IMR-90 (cell line): ENCODE measurements at regions not wholly inside any gene's neighbourhood (a gene's known extent, or its start where the extent isn't known, plus 50 kb on each side); places are given as distances from the start of the nearest gene placed in this dataset.

Experiments used
- ATAC-seq: fragments of 200-7000 bp; cut with Tn5 transposase; 2 replicates; pipeline ENCODE4 v1.9.1; 2020; ENCODE audit warnings: low read depth, mild to moderate bottlenecking, moderate library complexity
- BruUV-seq: library from RNA; stranded (reverse); fragments of 400-500 nt; replicated peaks from 2 replicates; lab custom pipeline; 2021; lab: Mats Ljungman, UMichigan
- CTCF ChIA-PET: fragments of 300-600 bp; formaldehyde crosslinking; extraction: SDS; loops from one replicate; lab custom pipeline; 2021; ENCODE audit warnings: antibody characterized with exemption; lab: Yijun Ruan, JAX
- POLR2A ChIA-PET: fragments of 300-600 bp; sonication (Branson Sonifier 250); formaldehyde crosslinking; loops from one replicate; lab custom pipeline; 2022; ENCODE audit warnings: antibody characterized with exemption; ENCODE audit not compliant: unreplicated experiment; lab: Charles Lee
- DNase-seq: peaks from one replicate; pipeline ENCODE4 v3.0.0; 2013
- H2AFZ ChIP-seq: replicated peaks from 2 replicates; pipeline ENCODE3; 2013; ENCODE audit warnings: low read length, mild to moderate bottlenecking; ENCODE audit not compliant: poor library complexity
- H2AK5ac ChIP-seq: 2 replicates; pipeline ENCODE4 v1.6.1; 2013; ENCODE audit warnings: low read depth, low read length, inconsistent platforms
- H2AK9ac ChIP-seq: replicated peaks from 2 replicates; pipeline ENCODE3; 2013; ENCODE audit warnings: mild to moderate bottlenecking, low read depth, low read length, moderate library complexity; ENCODE audit not compliant: poor library complexity
- H2BK120ac ChIP-seq: 2 replicates; pipeline ENCODE4 v1.6.1; 2013; ENCODE audit warnings: low read depth, low read length, inconsistent platforms
- H2BK15ac ChIP-seq: 3 replicates; pipeline ENCODE4 v1.6.1; 2013; ENCODE audit warnings: low read depth, low read length, inconsistent platforms
- H2BK20ac ChIP-seq: 2 replicates; pipeline ENCODE4 v1.6.1; 2013; ENCODE audit warnings: low read depth, mild to moderate bottlenecking, inconsistent platforms, low read length, moderate library complexity
- H2BK5ac ChIP-seq: 2 replicates; pipeline ENCODE4 v1.6.1; 2013; ENCODE audit warnings: mild to moderate bottlenecking, low read depth, low read length, inconsistent platforms; ENCODE audit not compliant: poor library complexity, severe bottlenecking
- H3K14ac ChIP-seq: replicated peaks from 2 replicates; pipeline ENCODE4 v1.6.1; 2013; ENCODE audit warnings: low read depth, low read length, inconsistent platforms
- H3K18ac ChIP-seq: 2 replicates; pipeline ENCODE4 v1.6.1; 2013; ENCODE audit warnings: low read depth, low read length, control low read depth
- H3K23ac ChIP-seq: 2 replicates; pipeline ENCODE4 v1.6.1; 2013; ENCODE audit warnings: low read depth, low read length, inconsistent platforms
- H3K27ac ChIP-seq: 2 replicates; pipeline ENCODE4 v1.5.1; 2013; ENCODE audit warnings: mild to moderate bottlenecking, control low read depth, low read length; ENCODE audit not compliant: insufficient read depth
- H3K27me3 ChIP-seq: 2 replicates; pipeline ENCODE4 v1.6.1; 2013; ENCODE audit warnings: low read length; ENCODE audit not compliant: control insufficient read depth, insufficient read depth
- H3K36me3 ChIP-seq: 2 replicates; pipeline ENCODE4 v1.6.1; 2013; ENCODE audit warnings: low read length, mixed read lengths; ENCODE audit not compliant: control insufficient read depth, insufficient read depth
- H3K4ac ChIP-seq: 2 replicates; pipeline ENCODE4 v1.6.1; 2013; ENCODE audit warnings: low read depth, low read length, inconsistent platforms
- H3K4me1 ChIP-seq: 2 replicates; pipeline ENCODE4 v1.6.1; 2013; ENCODE audit warnings: low read length, mixed read lengths; ENCODE audit not compliant: control insufficient read depth, insufficient read depth
- H3K4me2 ChIP-seq: 2 replicates; pipeline ENCODE4 v1.6.1; 2013; ENCODE audit warnings: low read depth, mild to moderate bottlenecking, control low read depth, low read length, moderate library complexity
- H3K4me3 ChIP-seq: 2 replicates; pipeline ENCODE4 v1.5.1; 2013; ENCODE audit warnings: low read depth, mild to moderate bottlenecking, control low read depth, low read length, moderate library complexity; ENCODE audit not compliant: insufficient read depth
- H3K56ac ChIP-seq: 2 replicates; pipeline ENCODE4 v1.6.1; 2013; ENCODE audit warnings: low read length, inconsistent platforms; ENCODE audit not compliant: insufficient read depth; ENCODE audit errors: extremely low read depth
- H3K79me1 ChIP-seq, 2 experiments: 2 replicates each; pipeline ENCODE4 v1.6.1; 2013; ENCODE audit warnings: low read length in 2 of 2, inconsistent platforms in 1 of 2, low read depth in 1 of 2
- H3K9ac ChIP-seq: 2 replicates; pipeline ENCODE4 v1.6.1; 2013; ENCODE audit warnings: low read depth, low read length, control low read depth
- H3K9me1 ChIP-seq: 2 replicates; pipeline ENCODE4 v1.6.1; 2013; ENCODE audit warnings: low read length, inconsistent platforms; ENCODE audit not compliant: insufficient read depth
- H3K9me3 ChIP-seq: 2 replicates; pipeline ENCODE4 v1.6.1; 2013; ENCODE audit warnings: low read length; ENCODE audit not compliant: control insufficient read depth, insufficient read depth
- H4K20me1 ChIP-seq: 2 replicates; pipeline ENCODE4 v1.6.1; 2013; ENCODE audit warnings: low read length, inconsistent platforms; ENCODE audit not compliant: insufficient read depth
- H4K5ac ChIP-seq: 2 replicates; pipeline ENCODE4 v1.6.1; 2013; ENCODE audit warnings: mild to moderate bottlenecking, low read depth, low read length, control low read depth
- H4K8ac ChIP-seq, 2 experiments: 2 replicates each; pipeline ENCODE4 v1.6.1; 2013; ENCODE audit warnings: low read depth in 2 of 2, low read length in 2 of 2, control low read depth in 1 of 2, inconsistent platforms in 1 of 2
- H4K91ac ChIP-seq: 2 replicates; pipeline ENCODE4 v1.6.1; 2013; ENCODE audit warnings: low read depth, low read length, inconsistent platforms; ENCODE audit not compliant: insufficient read depth
- SMC3 ChIP-seq: fragments of 150-350 bp; IDR thresholded peaks from 2 replicates; pipeline ENCODE4 v1.6.1; 2016; ENCODE audit warnings: low read depth, mild to moderate bottlenecking, antibody characterized with exemption, low read length, moderate library complexity
- WGBS, 2 experiments: methylation state at CpG; one replicate each; pipeline versions ENCODE4 v1.1.5 to v1.1.7; 2013; ENCODE audit warnings: missing lambda C conversion rate in 2 of 2; ENCODE audit not compliant: insufficient read length in 1 of 2; ENCODE audit errors: extremely low coverage in 2 of 2; 5-methylcytosine and 5-hydroxymethylcytosine counted together
- dilution Hi-C: fragments of 300-500 bp; cut with HindIII; formaldehyde crosslinking; loops from one replicate; pipeline ENCODE4 v1.14.3; 2018; ENCODE audit warnings: low sequenced_read_pairs; ENCODE audit not compliant: unreplicated experiment
- in situ Hi-C: fragments of 300-500 bp; cut with MboI; formaldehyde crosslinking; loops from 3 replicates; pipeline ENCODE4 v1.14.3; 2019; ENCODE audit warnings: low sequenced_read_pairs, inconsistent platforms, mixed read lengths
- intact Hi-C: fragments of 100-400 bp; cut with micrococcal nuclease; formaldehyde crosslinking; loops from 2 replicates; pipeline ENCODE4 v1.10.0; 2022

- no TSS peak for BruUV-seq
- H2AK9ac ChIP-seq: no peak overlapping the region
- H2AK5ac ChIP-seq: no peak overlapping the region
- in situ Hi-C loops: no loop called here
- H4K91ac ChIP-seq: no peak overlapping the region
- no peak overlapping the region for H2BK15ac ChIP-seq
- H3K4me1 ChIP-seq: no peaks in the 10 kb centered on the region
- ChIA-PET CTCF (no interaction called here), POLR2A (interaction anchor here (0.7 kb wide), 1 partner anchor 8 kb away, joined by 3 read pairs; no protein-coding TSS in a partner anchor)
- H3K9me3 ChIP-seq: no peaks in the 10 kb centered on the region
- no peaks in the 10 kb centered on the region for H3K36me3 ChIP-seq
- no peak overlapping the region for H3K9ac ChIP-seq
- no peaks in the 10 kb centered on the region for H3K79me1 ChIP-seq
- no peaks in the 10 kb centered on the region for H3K27me3 ChIP-seq
- H4K20me1 ChIP-seq: no peaks in the 10 kb centered on the region
- WGBS, 2 experiments: no CpG with 5 or more reads among the region's 1 CpG
- ATAC-seq (no peak), DNase-seq (no peak)
- no peak overlapping the region for H3K4ac ChIP-seq
- H3K56ac ChIP-seq: no peak overlapping the region
- H3K4me3 ChIP-seq: no peak overlapping the region
- dilution Hi-C loops: no loop called here
- no peak overlapping the region for H3K27ac ChIP-seq
- H3K9me1 ChIP-seq: no peaks in the 10 kb centered on the region
- no peak overlapping the region for H3K14ac ChIP-seq
- H4K8ac ChIP-seq: no peak overlapping the region
- no peak overlapping the region for H3K18ac ChIP-seq
- no peak overlapping the region for H2BK5ac ChIP-seq
- no peak overlapping the region for H3K23ac ChIP-seq
- H2BK20ac ChIP-seq: no peak overlapping the region
- H2AFZ ChIP-seq: no peak overlapping the region
- TF ChIP-seq SMC3: no peak
- H3K4me2 ChIP-seq: no peak overlapping the region
- no peak overlapping the region for H2BK120ac ChIP-seq
- intact Hi-C loops: no loop called here
- no peak overlapping the region for H4K5ac ChIP-seq
These were observed 387.1 kb downstream of the ZSWIM6 start for GRCh38 chr5:61719124-61719523.
